Stimulated activated naive CD8-positive, alpha-beta T cell treated with anti-CD3 and anti-CD28 coated beads, Interleukin-15, Interleukin-2, amounts not matched to agents 100 ng/mL and 50 ng/mL, for 24 hours (primary cell): ENCODE measurements at regions not wholly inside any gene's neighbourhood (a gene's known extent, or its start where the extent isn't known, plus 50 kb on each side); places are given as distances from the start of the nearest gene placed in this dataset.

Source experiments
- H3K27ac Mint-ChIP-seq: one replicate; pipeline ENCODE4 v1.8.0; 2021; ENCODE audit warnings: mild to moderate bottlenecking, mixed read lengths
- H3K27me3 Mint-ChIP-seq: one replicate; pipeline ENCODE4 v1.8.0; 2021; ENCODE audit warnings: mixed read lengths
- H3K36me3 Mint-ChIP-seq: one replicate; pipeline ENCODE4 v1.8.0; 2021; ENCODE audit warnings: low read depth, mixed read lengths
- H3K4me1 Mint-ChIP-seq: one replicate; pipeline ENCODE4 v1.8.0; 2021; ENCODE audit warnings: low read depth, mixed read lengths
- H3K4me3 Mint-ChIP-seq: one replicate; pipeline ENCODE4 v1.8.0; 2021; ENCODE audit warnings: mild to moderate bottlenecking, mixed read lengths
- H3K9me3 Mint-ChIP-seq: one replicate; pipeline ENCODE4 v1.8.0; 2021; ENCODE audit warnings: mixed read lengths

GRCh38 chr13:50341526-50341925 lies 326.3 kb downstream of the KCNRG start:
- Mint-ChIP-seq H3K9me3 (no peaks in the 10 kb centered on the region), H3K36me3 (no peaks in the 10 kb centered on the region), H3K4me1 (peaks cover 4% of the 10 kb centered on the region), H3K27me3 (peaks cover 3% of the 10 kb centered on the region), H3K27ac (no peak overlapping the region), H3K4me3 (no peak overlapping the region)

- H3K27me3 Mint-ChIP-seq = peaks cover 13% of the 10 kb centered on the region
- no peak overlapping the region for H3K27ac Mint-ChIP-seq
- no peak overlapping the region for H3K4me3 Mint-ChIP-seq
- no peaks in the 10 kb centered on the region for H3K36me3 Mint-ChIP-seq
- H3K4me1 Mint-ChIP-seq = peaks cover 4% of the 10 kb centered on the region
- H3K9me3 Mint-ChIP-seq = no peaks in the 10 kb centered on the region
These were observed 329.5 kb downstream of the KCNRG start for GRCh38 chr13:50344717-50345116.

GRCh38 chr13:50345804-50346203 lies 330.6 kb downstream of the KCNRG start:
- Mint-ChIP-seq H3K9me3 (no peaks in the 10 kb centered on the region), H3K36me3 (no peaks in the 10 kb centered on the region), H3K4me1 (peaks cover 4% of the 10 kb centered on the region), H3K27me3 (peaks cover 13% of the 10 kb centered on the region), H3K27ac (no peak overlapping the region), H3K4me3 (no peak overlapping the region)

- H3K4me3 Mint-ChIP-seq = no peak overlapping the region
- no peak overlapping the region for H3K27ac Mint-ChIP-seq
- H3K27me3 Mint-ChIP-seq = peaks cover 13% of the 10 kb centered on the region
- H3K36me3 Mint-ChIP-seq = no peaks in the 10 kb centered on the region
- H3K4me1 Mint-ChIP-seq = peaks cover 8% of the 10 kb centered on the region
- no peaks in the 10 kb centered on the region for H3K9me3 Mint-ChIP-seq
These were observed 333.1 kb downstream of the KCNRG start for GRCh38 chr13:50348371-50348770.

GRCh38 chr13:50352720-50353480 lies 337.7 kb downstream of the KCNRG start:
- Mint-ChIP-seq H3K36me3 (no peaks in the 10 kb centered on the region), H3K27ac (peak overlapping the region; percentile 63)

GRCh38 chr13:50353651-50354415 lies 338.6 kb downstream of the KCNRG start:
- Mint-ChIP-seq H3K4me1 (peaks cover 37% of the 10 kb centered on the region), H3K4me3 (no peak overlapping the region), H3K36me3 (no peaks in the 10 kb centered on the region), H3K27ac (no peak overlapping the region), H3K27me3 (peaks cover 4% of the 10 kb centered on the region), H3K9me3 (no peaks in the 10 kb centered on the region)

More at GRCh38 chr13:50352720-50353480, 337.7 kb downstream of the KCNRG start:
- Mint-ChIP-seq H3K27me3 (peaks cover 2% of the 10 kb centered on the region), H3K4me1 (peaks cover 28% of the 10 kb centered on the region), H3K9me3 (no peaks in the 10 kb centered on the region), H3K4me3 (no peak overlapping the region)

GRCh38 chr13:50355797-50356196 lies 340.6 kb downstream of the KCNRG start:
- H3K4me3 Mint-ChIP-seq = no peak overlapping the region
- H3K36me3 Mint-ChIP-seq = no peaks in the 10 kb centered on the region
- H3K9me3 Mint-ChIP-seq = no peaks in the 10 kb centered on the region
- no peak overlapping the region for H3K27ac Mint-ChIP-seq
- peaks cover 4% of the 10 kb centered on the region for H3K27me3 Mint-ChIP-seq
- H3K4me1 Mint-ChIP-seq = peaks cover 44% of the 10 kb centered on the region

- Mint-ChIP-seq H3K4me1 (peaks cover 57% of the 10 kb centered on the region), H3K27me3 (peaks cover 12% of the 10 kb centered on the region), H3K27ac (no peak overlapping the region), H3K9me3 (no peaks in the 10 kb centered on the region), H3K4me3 (no peak overlapping the region), H3K36me3 (no peaks in the 10 kb centered on the region)
These were observed 341.9 kb downstream of the KCNRG start for GRCh38 chr13:50357136-50357535.

GRCh38 chr13:50357586-50358118 lies 342.4 kb downstream of the KCNRG start:
- Mint-ChIP-seq H3K27me3 (peaks cover 12% of the 10 kb centered on the region), H3K36me3 (no peaks in the 10 kb centered on the region), H3K27ac (no peak overlapping the region), H3K9me3 (no peaks in the 10 kb centered on the region), H3K4me3 (no peak overlapping the region), H3K4me1 (peaks cover 57% of the 10 kb centered on the region)

GRCh38 chr13:50358231-50359040 lies 343.2 kb downstream of the KCNRG start:
- H3K27me3 Mint-ChIP-seq = peaks cover 12% of the 10 kb centered on the region

GRCh38 chr13:50359041-50359367 lies 343.8 kb downstream of the KCNRG start:
- H3K9me3 Mint-ChIP-seq = no peaks in the 10 kb centered on the region
- peaks cover 12% of the 10 kb centered on the region for H3K27me3 Mint-ChIP-seq
- no peaks in the 10 kb centered on the region for H3K36me3 Mint-ChIP-seq
- no peak overlapping the region for H3K27ac Mint-ChIP-seq
- peaks cover 46% of the 10 kb centered on the region for H3K4me1 Mint-ChIP-seq
- H3K4me3 Mint-ChIP-seq = no peak overlapping the region

More at GRCh38 chr13:50358231-50359040, 343.2 kb downstream of the KCNRG start:
- Mint-ChIP-seq H3K36me3 (no peaks in the 10 kb centered on the region), H3K27ac (peak overlapping the region; percentile 53), H3K4me1 (peaks cover 52% of the 10 kb centered on the region), H3K4me3 (no peak overlapping the region), H3K9me3 (no peaks in the 10 kb centered on the region)

GRCh38 chr13:50359779-50360178 lies 344.5 kb downstream of the KCNRG start:
- no peaks in the 10 kb centered on the region for H3K36me3 Mint-ChIP-seq
- H3K4me3 Mint-ChIP-seq = no peak overlapping the region
- H3K9me3 Mint-ChIP-seq = no peaks in the 10 kb centered on the region
- peaks cover 43% of the 10 kb centered on the region for H3K4me1 Mint-ChIP-seq
- peaks cover 18% of the 10 kb centered on the region for H3K27me3 Mint-ChIP-seq
- H3K27ac Mint-ChIP-seq = no peak overlapping the region

- no peaks in the 10 kb centered on the region for H3K36me3 Mint-ChIP-seq
- H3K4me3 Mint-ChIP-seq = no peak overlapping the region
- H3K27me3 Mint-ChIP-seq = peaks cover 21% of the 10 kb centered on the region
- H3K4me1 Mint-ChIP-seq = peaks cover 45% of the 10 kb centered on the region
- no peak overlapping the region for H3K27ac Mint-ChIP-seq
- no peaks in the 10 kb centered on the region for H3K9me3 Mint-ChIP-seq
These were observed 345.4 kb downstream of the KCNRG start for GRCh38 chr13:50360637-50361036.

GRCh38 chr13:50361282-50361681 lies 346.0 kb downstream of the KCNRG start:
- Mint-ChIP-seq H3K36me3 (no peaks in the 10 kb centered on the region), H3K9me3 (no peaks in the 10 kb centered on the region), H3K4me3 (no peak overlapping the region), H3K27me3 (peaks cover 21% of the 10 kb centered on the region), H3K4me1 (peaks cover 45% of the 10 kb centered on the region), H3K27ac (no peak overlapping the region)
